ENCODE measurements at regions not wholly inside any gene's neighbourhood (a gene's known extent, or its start where the extent isn't known, plus 50 kb on each side); places are given as distances from the start of the nearest gene placed in this dataset.

DNA sequence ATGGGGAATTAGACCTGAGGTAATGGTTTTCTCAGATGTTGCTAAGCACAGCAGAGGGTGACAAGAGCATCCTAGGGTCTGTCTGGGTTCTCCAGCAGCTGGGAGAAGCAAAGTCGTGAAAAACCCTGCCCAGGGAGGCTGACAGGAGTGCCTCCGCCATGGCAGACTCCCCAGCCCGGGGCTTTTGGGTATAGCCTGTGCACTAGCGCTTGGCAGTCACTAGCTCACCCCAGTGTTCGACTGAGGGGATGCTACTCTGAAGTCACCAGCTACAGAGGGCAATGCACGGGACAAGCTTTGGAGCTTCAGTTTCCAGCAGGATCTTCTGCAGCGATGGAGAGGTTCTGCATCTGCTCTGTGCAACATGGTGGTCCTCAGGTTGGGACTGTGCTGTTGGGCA lies 87.5 kb downstream of the ING1 start:
- DNase-seq = no peak
- no peak overlapping the region for H3K4me3 ChIP-seq
- H3K36me3 ChIP-seq = no peaks in the 10 kb centered on the region
- no peaks in the 10 kb centered on the region for H3K9me3 ChIP-seq (replicated peaks)
- no peaks in the 10 kb centered on the region for H3K4me1 ChIP-seq
- peaks cover 88% of the 10 kb centered on the region for H3K27me3 ChIP-seq (ENCODE audit: low read depth)
- intact Hi-C loops (cut with micrococcal nuclease) = no loop called here
- no peak overlapping the region for H3K27ac ChIP-seq (replicated peaks)
- TF ChIP-seq, protein P1, sequence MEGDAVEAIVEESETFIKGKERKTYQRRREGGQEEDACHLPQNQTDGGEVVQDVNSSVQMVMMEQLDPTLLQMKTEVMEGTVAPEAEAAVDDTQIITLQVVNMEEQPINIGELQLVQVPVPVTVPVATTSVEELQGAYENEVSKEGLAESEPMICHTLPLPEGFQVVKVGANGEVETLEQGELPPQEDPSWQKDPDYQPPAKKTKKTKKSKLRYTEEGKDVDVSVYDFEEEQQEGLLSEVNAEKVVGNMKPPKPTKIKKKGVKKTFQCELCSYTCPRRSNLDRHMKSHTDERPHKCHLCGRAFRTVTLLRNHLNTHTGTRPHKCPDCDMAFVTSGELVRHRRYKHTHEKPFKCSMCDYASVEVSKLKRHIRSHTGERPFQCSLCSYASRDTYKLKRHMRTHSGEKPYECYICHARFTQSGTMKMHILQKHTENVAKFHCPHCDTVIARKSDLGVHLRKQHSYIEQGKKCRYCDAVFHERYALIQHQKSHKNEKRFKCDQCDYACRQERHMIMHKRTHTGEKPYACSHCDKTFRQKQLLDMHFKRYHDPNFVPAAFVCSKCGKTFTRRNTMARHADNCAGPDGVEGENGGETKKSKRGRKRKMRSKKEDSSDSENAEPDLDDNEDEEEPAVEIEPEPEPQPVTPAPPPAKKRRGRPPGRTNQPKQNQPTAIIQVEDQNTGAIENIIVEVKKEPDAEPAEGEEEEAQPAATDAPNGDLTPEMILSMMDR (IDR thresholded peaks at IDR 0.05; ENCODE audit: borderline replicate concordance) = no peak

DNA sequence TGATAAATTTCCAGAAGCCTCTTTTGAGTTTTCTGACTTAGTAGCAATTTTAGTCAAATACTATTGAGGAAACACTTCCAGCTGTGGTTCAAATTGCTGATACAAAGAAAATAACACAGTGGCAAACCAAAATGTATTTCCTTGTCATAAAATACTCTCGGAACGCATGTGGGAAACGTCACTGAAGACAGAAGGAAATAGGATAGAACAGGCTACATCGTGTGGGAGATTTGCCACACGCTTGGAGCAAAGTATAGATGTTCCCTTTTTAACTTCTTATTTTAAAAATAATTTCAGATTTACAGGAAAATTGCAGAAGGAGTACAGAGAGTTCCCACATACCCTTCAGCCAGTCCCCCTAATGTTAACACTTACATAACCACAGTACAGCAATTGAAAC lies 88.8 kb downstream of the ING1 start:
- no peaks in the 10 kb centered on the region for H3K36me3 ChIP-seq
- H3K9me3 ChIP-seq (replicated peaks) = no peaks in the 10 kb centered on the region
- DNase-seq = no peak
- TF ChIP-seq, protein P1 (IDR thresholded peaks at IDR 0.05; ENCODE audit: borderline replicate concordance) = no peak
- no peaks in the 10 kb centered on the region for H3K4me1 ChIP-seq
- H3K27me3 ChIP-seq (ENCODE audit: low read depth) = peaks cover 88% of the 10 kb centered on the region
- no peak overlapping the region for H3K27ac ChIP-seq (replicated peaks)
- intact Hi-C loops (cut with micrococcal nuclease) = no loop called here
- no peak overlapping the region for H3K4me3 ChIP-seq

DNA sequence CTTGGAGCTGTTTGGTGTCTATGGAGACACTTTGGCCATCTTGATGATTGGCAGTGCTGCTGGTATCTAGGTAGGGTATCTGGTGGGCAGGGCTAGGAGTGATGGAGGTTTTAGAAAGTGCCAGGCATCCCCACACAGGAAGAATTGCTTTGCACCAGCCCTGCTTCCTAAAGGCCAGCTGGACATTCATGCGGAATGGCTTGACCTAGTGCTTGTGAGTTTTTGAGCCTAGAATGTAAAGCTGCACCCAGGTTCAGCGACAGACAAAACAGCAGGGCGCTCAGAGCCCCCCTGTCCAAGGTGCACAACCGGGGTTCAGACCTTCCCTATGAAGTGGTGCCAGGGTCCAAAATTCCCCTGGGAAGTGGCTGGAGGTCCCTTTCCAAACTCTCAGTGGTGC lies 93.1 kb downstream of the ING1 start:
- no peak overlapping the region for H3K27ac ChIP-seq (replicated peaks)
- intact Hi-C loops (cut with micrococcal nuclease) = no loop called here
- H3K4me3 ChIP-seq = no peak overlapping the region
- no peaks in the 10 kb centered on the region for H3K4me1 ChIP-seq
- H3K9me3 ChIP-seq (replicated peaks) = no peaks in the 10 kb centered on the region
- peaks cover 92% of the 10 kb centered on the region for H3K27me3 ChIP-seq (ENCODE audit: low read depth)
- TF ChIP-seq, protein P1 (IDR thresholded peaks at IDR 0.05; ENCODE audit: borderline replicate concordance) = no peak
- DNase-seq = no peak
- H3K36me3 ChIP-seq = no peaks in the 10 kb centered on the region

DNA sequence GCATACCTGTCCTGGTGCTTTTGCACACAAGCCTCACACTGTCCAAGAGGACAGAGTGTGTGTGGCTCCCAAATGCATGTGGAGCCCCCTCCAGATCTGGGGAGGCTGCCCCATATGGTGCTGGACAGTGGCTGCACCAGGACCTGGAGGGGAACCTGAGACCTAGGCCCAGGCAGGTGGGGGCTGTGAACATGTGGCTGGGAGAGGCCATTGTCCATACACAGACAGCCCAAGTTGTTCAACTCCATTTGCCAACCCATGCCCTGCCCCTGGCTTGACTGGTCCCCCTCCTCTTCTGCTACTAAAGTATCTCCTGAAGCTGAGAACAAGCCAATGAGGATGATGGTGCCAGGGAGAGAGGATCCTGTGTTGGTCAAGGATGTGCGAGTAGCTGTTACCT lies 94.0 kb downstream of the ING1 start:
- Histone ChIP-seq H3K4me3 (no peak overlapping the region), H3K36me3 (no peaks in the 10 kb centered on the region), H3K9me3 (replicated peaks) (no peaks in the 10 kb centered on the region), H3K4me1 (peaks cover 8% of the 10 kb centered on the region), H3K27ac (replicated peaks) (no peak overlapping the region), H3K27me3 (ENCODE audit: low read depth) (peaks cover 93% of the 10 kb centered on the region)
- DNase-seq = no peak
- TF ChIP-seq, protein P1 (IDR thresholded peaks at IDR 0.05; ENCODE audit: borderline replicate concordance) = no peak
- intact Hi-C loops (cut with micrococcal nuclease) = no loop called here

DNA sequence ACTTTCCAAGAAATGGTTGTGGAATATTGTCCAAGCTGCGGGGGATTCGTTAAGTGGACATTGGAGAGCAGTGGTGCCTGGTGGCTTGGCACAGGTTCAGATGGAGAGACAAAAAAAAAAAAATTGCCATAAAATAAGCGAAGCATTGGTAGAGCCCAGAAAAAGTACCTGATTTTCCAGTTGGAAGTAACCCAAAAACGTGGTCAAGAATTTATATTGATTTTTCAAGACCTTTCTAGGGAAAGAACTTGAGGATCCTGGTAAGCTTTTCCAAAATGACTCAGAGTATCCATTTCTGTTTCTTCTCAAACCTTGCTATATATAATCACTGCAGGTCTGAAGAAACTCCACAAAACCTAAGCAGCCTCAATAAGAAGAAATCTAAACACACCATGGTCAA lies 94.6 kb downstream of the ING1 start:
- Histone ChIP-seq H3K27me3 (ENCODE audit: low read depth) (peaks cover 93% of the 10 kb centered on the region), H3K9me3 (replicated peaks) (no peaks in the 10 kb centered on the region)
- TF ChIP-seq, protein P1 (IDR thresholded peaks at IDR 0.05; ENCODE audit: borderline replicate concordance) = no peak

More for the DNA sequence above, 94.6 kb downstream of the ING1 start:
- DNase-seq = no peak
- peaks cover 10% of the 10 kb centered on the region for H3K4me1 ChIP-seq
- H3K36me3 ChIP-seq = no peaks in the 10 kb centered on the region
- intact Hi-C loops (cut with micrococcal nuclease) = no loop called here
- H3K27ac ChIP-seq (replicated peaks) = no peak overlapping the region
- no peak overlapping the region for H3K4me3 ChIP-seq
